ENCODE measurements at regions not wholly inside any gene's neighbourhood (a gene's known extent, or its start where the extent isn't known, plus 50 kb on each side); places are given as distances from the start of the nearest gene placed in this dataset.

DNA sequence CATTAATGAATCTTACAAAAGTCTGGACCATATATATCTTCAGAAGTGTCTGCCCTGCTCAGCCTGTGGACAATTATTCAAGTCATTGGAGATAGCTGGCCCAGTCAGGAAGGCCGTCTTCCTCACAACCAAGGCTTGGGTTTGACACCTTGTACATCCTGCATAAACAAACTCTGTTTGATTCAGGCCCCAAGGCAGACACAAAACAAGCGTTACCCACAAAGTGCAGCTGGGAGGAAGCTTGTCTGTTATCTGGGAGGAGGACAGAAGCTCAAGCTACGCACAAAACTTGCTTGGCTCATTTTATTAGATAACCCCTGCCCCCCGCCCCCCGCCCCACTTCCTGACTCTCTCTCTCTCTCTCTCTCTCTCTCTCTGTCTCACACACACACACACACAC is 166.9 kb upstream of the WDR11 start:
- H3K27me3 Mint-ChIP-seq: no peaks in the 10 kb centered on the region
- H3K4me3 Mint-ChIP-seq: peak overlapping the region; percentile 49
- H3K4me1 Mint-ChIP-seq (ENCODE audit: low read depth in 2 of 2): peaks cover 37 to 44% of the 10 kb centered on the region in 2 donors

GRCh38 chr10:120685136-120685535 is 166.0 kb upstream of the WDR11 start:
- DNase-seq (ENCODE audit: low spot score) (no peak), ATAC-seq (no peak)
- H3K27ac Mint-ChIP-seq: peak overlapping the region in 1 of 2 donors; percentile 76
- H3K4me3 Mint-ChIP-seq: peak overlapping the region; percentile 49
- peaks cover 46 to 53% of the 10 kb centered on the region in 2 donors for H3K4me1 Mint-ChIP-seq (ENCODE audit: low read depth in 2 of 2)
- H3K36me3 Mint-ChIP-seq: no peaks in the 10 kb centered on the region
- no peaks in the 10 kb centered on the region for H3K9me3 Mint-ChIP-seq
- no peaks in the 10 kb centered on the region for H3K27me3 Mint-ChIP-seq

More for the DNA sequence above, 166.9 kb upstream of the WDR11 start:
- no peaks in the 10 kb centered on the region for H3K36me3 Mint-ChIP-seq
- peak overlapping the region; percentile 51 to 58 for H3K27ac Mint-ChIP-seq
- H3K9me3 Mint-ChIP-seq: no peaks in the 10 kb centered on the region
- DNase-seq (ENCODE audit: low spot score) (no peak), ATAC-seq (peak; percentile 65 to 71)

- no peak for ATAC-seq
- Mint-ChIP-seq H3K4me3 (no peak overlapping the region), H3K9me3 (peaks cover 6% of the 10 kb centered on the region), H3K4me1 (ENCODE audit: low read depth in 2 of 2) (peaks cover 54 to 60% of the 10 kb centered on the region in 2 donors), H3K36me3 (peaks cover 4% of the 10 kb centered on the region), H3K27me3 (no peaks in the 10 kb centered on the region), H3K27ac (no peak overlapping the region)
- DNase-seq (ENCODE audit: low spot score): no peak
Measured at GRCh38 chr10:120688928-120689327, 162.2 kb upstream of the WDR11 start.

DNA sequence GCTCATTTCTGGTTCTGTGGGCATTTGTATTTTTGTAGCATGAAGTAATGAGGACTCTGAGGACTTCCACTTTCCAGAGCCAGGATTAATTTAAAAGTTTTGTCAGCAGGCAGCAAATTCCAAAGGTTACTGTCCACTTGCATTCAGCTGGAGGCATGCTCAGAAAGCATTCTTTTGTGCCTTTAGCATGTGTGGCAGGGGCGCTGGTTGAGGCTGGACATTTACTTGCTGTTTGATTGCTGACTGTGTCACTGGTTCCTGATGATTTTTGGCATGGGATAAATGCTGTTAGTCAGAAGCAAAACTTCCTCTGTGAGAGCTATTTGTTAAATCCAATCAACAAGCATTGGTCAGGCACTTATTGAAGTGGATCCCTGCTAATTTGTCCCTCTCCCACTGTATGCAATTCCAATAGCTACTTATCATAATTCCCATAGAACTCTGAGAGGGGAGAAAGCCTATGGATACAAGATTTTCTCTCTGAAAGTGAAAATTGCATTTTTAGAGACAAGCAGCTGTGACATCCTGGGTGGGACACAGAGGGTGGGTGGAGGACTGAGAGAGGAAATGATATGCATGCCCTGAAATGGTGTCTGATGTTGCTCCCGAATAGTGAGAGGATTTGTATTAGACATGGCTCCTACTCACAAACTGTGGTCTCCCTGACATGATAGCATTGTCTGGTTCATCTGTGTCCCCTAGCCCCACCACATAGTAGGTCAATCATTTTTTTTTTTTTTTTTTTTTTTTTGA is 161.2 kb upstream of the WDR11 start:
- DNase-seq (ENCODE audit: low spot score) (no peak), ATAC-seq (no peak)
- Mint-ChIP-seq H3K4me3 (peak overlapping the region; percentile 24), H3K27ac (no peak overlapping the region), H3K36me3 (peaks cover 9% of the 10 kb centered on the region), H3K9me3 (peaks cover 7% of the 10 kb centered on the region), H3K27me3 (no peaks in the 10 kb centered on the region), H3K4me1 (ENCODE audit: low read depth in 2 of 2) (peaks cover 44 to 49% of the 10 kb centered on the region in 2 donors)

DNA sequence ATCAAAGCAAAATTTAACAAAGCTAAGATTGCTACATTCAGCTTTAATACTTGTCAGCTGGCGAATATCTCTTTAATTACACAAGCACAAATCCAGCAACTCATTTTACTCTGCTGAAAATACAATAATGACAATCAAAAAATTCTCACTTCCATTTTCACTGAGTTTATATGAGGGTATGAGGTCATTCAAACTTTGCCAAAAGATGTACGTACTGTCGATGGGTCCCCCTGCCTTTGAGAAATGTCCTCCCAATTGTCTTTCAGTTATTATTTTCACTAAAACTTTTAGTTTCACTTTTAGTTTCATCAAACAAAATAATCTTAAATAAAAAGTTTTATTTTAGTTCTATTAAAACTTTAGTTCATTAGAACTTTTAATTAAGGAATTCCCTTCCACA is 159.5 kb upstream of the WDR11 start:
- no peaks in the 10 kb centered on the region for H3K27me3 Mint-ChIP-seq
- H3K9me3 Mint-ChIP-seq: peaks cover 7% of the 10 kb centered on the region
- H3K4me3 Mint-ChIP-seq: peak overlapping the region; percentile 63
- ATAC-seq: no peak
- no peak for DNase-seq (ENCODE audit: low spot score)
- H3K36me3 Mint-ChIP-seq: peaks cover 15% of the 10 kb centered on the region
- H3K27ac Mint-ChIP-seq: peak overlapping the region in 1 of 2 donors; percentile 23
- peaks cover 30 to 36% of the 10 kb centered on the region in 2 donors for H3K4me1 Mint-ChIP-seq (ENCODE audit: low read depth in 2 of 2)

- no peak for DNase-seq (ENCODE audit: low spot score)
- Mint-ChIP-seq H3K4me1 (ENCODE audit: low read depth in 2 of 2) (no peaks in the 10 kb centered on the region), H3K4me3 (no peak overlapping the region), H3K27ac (peak overlapping the region in 1 of 2 donors; percentile 27), H3K27me3 (peaks cover 0 to 15% of the 10 kb centered on the region in 2 donors), H3K9me3 (peaks cover 13% of the 10 kb centered on the region), H3K36me3 (peaks cover 29% of the 10 kb centered on the region)
- ATAC-seq: peak in 1 of 2 donors; percentile 56
Measured at GRCh38 chr10:120700426-120700825, 150.7 kb upstream of the WDR11 start.

- H3K27ac Mint-ChIP-seq: peak overlapping the region in 1 of 2 donors; percentile 27
Measured at GRCh38 chr10:120701381-120701780, 149.8 kb upstream of the WDR11 start.

GRCh38 chr10:120702032-120702431 is 149.1 kb upstream of the WDR11 start:
- no peak for DNase-seq (ENCODE audit: low spot score)
- no peak for ATAC-seq
- Mint-ChIP-seq H3K4me3 (no peak overlapping the region), H3K36me3 (peaks cover 19% of the 10 kb centered on the region), H3K27me3 (peaks cover 0 to 19% of the 10 kb centered on the region in 2 donors), H3K9me3 (peaks cover 13% of the 10 kb centered on the region), H3K4me1 (ENCODE audit: low read depth in 2 of 2) (no peaks in the 10 kb centered on the region), H3K27ac (peak overlapping the region in 1 of 2 donors; percentile 27)

More at GRCh38 chr10:120701381-120701780, 149.8 kb upstream of the WDR11 start:
- H3K4me1 Mint-ChIP-seq (ENCODE audit: low read depth in 2 of 2): no peaks in the 10 kb centered on the region
- peaks cover 0 to 15% of the 10 kb centered on the region in 2 donors for H3K27me3 Mint-ChIP-seq
- no peak overlapping the region for H3K4me3 Mint-ChIP-seq
- ATAC-seq: peak in 1 of 2 donors; percentile 41
- no peak for DNase-seq (ENCODE audit: low spot score)
- H3K9me3 Mint-ChIP-seq: peaks cover 13% of the 10 kb centered on the region
- peaks cover 26% of the 10 kb centered on the region for H3K36me3 Mint-ChIP-seq

DNA sequence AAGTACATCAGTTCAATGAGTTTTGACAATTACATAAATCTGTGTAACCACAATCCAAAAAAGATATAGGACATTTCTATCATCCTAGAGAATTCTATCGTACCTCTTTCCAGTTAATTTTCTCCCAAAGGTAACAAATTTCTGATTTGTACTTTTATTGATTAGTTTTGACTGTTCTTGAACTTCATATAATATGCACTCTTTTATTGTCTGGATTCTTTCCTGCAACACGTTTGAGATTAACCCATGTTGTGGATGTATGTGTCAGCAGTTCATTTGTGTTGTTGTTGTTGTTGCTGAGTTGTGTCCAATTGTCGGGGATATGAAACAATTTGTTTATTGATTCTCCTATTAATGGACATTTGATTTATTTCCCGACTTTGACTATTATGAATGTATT is 145.9 kb upstream of the WDR11 start:
- H3K36me3 Mint-ChIP-seq: no peaks in the 10 kb centered on the region
- no peaks in the 10 kb centered on the region for H3K9me3 Mint-ChIP-seq
- H3K27me3 Mint-ChIP-seq: peaks cover 0 to 30% of the 10 kb centered on the region in 2 donors
- H3K27ac Mint-ChIP-seq: no peak overlapping the region
- ATAC-seq (no peak), DNase-seq (ENCODE audit: low spot score) (no peak)
- H3K4me1 Mint-ChIP-seq (ENCODE audit: low read depth in 2 of 2): no peaks in the 10 kb centered on the region
- H3K4me3 Mint-ChIP-seq: no peak overlapping the region

GRCh38 chr10:120710076-120710475 is 141.1 kb upstream of the WDR11 start:
- no peak overlapping the region for H3K27ac Mint-ChIP-seq

GRCh38 chr10:120711860-120712259 is 139.3 kb upstream of the WDR11 start:
- no peak for ATAC-seq
- no peak for DNase-seq (ENCODE audit: low spot score)
- peaks cover 26 to 44% of the 10 kb centered on the region in 2 donors for H3K27me3 Mint-ChIP-seq

More at GRCh38 chr10:120710076-120710475, 141.1 kb upstream of the WDR11 start:
- Mint-ChIP-seq H3K27me3 (peaks cover 11 to 40% of the 10 kb centered on the region in 2 donors), H3K4me1 (ENCODE audit: low read depth in 2 of 2) (peaks cover 8 to 14% of the 10 kb centered on the region in 2 donors), H3K9me3 (no peaks in the 10 kb centered on the region), H3K4me3 (no peak overlapping the region), H3K36me3 (no peaks in the 10 kb centered on the region)
- ATAC-seq: no peak
- DNase-seq (ENCODE audit: low spot score): no peak

DNA sequence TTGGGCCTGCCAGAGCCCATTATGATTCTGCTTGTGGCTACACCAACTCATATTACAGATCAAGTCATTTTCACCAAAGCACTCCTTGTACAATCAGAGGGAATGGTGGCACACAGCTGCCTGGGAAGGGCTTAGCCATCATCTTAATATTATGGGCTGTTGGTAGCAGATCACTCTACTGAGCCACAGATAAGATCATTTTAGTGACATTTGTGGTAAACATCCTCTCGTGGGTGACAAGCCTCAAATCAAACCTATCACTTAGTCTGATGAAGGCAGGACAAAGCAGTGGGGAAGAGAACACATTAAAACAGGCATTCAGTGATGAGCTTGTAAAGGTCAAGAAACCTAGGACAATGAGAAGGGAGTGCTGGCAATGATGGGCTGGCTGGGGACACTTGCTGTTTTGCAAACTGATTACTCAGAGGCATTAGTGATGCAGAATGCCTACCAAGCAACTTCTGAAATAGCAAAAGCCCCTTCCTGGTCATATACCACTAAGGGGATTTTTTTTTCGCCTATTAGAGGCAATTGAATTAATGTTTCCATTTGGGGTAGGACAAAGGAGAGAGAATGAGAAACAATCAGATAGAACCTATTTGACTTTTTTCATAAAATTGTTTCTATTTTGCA is 137.5 kb upstream of the WDR11 start:
- DNase-seq (ENCODE audit: low spot score) (no peak), ATAC-seq (no peak)
- H3K9me3 Mint-ChIP-seq: no peaks in the 10 kb centered on the region
- peaks cover 8 to 14% of the 10 kb centered on the region in 2 donors for H3K4me1 Mint-ChIP-seq (ENCODE audit: low read depth in 2 of 2)
- H3K36me3 Mint-ChIP-seq: peaks cover 4% of the 10 kb centered on the region
- peaks cover 31 to 38% of the 10 kb centered on the region in 2 donors for H3K27me3 Mint-ChIP-seq
- peak overlapping the region; percentile 7 for H3K4me3 Mint-ChIP-seq
- peak overlapping the region in 1 of 2 donors; percentile 17 for H3K27ac Mint-ChIP-seq

More at GRCh38 chr10:120711860-120712259, 139.3 kb upstream of the WDR11 start:
- H3K27ac Mint-ChIP-seq: no peak overlapping the region
- peaks cover 2% of the 10 kb centered on the region for H3K36me3 Mint-ChIP-seq
- no peak overlapping the region for H3K4me3 Mint-ChIP-seq
- H3K9me3 Mint-ChIP-seq: no peaks in the 10 kb centered on the region
- H3K4me1 Mint-ChIP-seq (ENCODE audit: low read depth in 2 of 2): peaks cover 8 to 14% of the 10 kb centered on the region in 2 donors

GRCh38 chr10:120715171-120715570 is 136.0 kb upstream of the WDR11 start:
- H3K4me1 Mint-ChIP-seq (ENCODE audit: low read depth in 2 of 2): peaks cover 8 to 14% of the 10 kb centered on the region in 2 donors
- no peak for ATAC-seq
- H3K4me3 Mint-ChIP-seq: no peak overlapping the region
- peak overlapping the region in 1 of 2 donors; percentile 17 for H3K27ac Mint-ChIP-seq
- peaks cover 31 to 36% of the 10 kb centered on the region in 2 donors for H3K27me3 Mint-ChIP-seq
- H3K9me3 Mint-ChIP-seq: no peaks in the 10 kb centered on the region
- H3K36me3 Mint-ChIP-seq: peaks cover 4% of the 10 kb centered on the region
- no peak for DNase-seq (ENCODE audit: low spot score)

GRCh38 chr10:120719333-120719732 is 131.8 kb upstream of the WDR11 start:
- peaks cover 4% of the 10 kb centered on the region for H3K36me3 Mint-ChIP-seq
- H3K9me3 Mint-ChIP-seq: no peaks in the 10 kb centered on the region
- H3K4me3 Mint-ChIP-seq: no peak overlapping the region
- ATAC-seq (peak in 1 of 2 donors; percentile 27), DNase-seq (ENCODE audit: low spot score) (no peak)
- H3K27me3 Mint-ChIP-seq: peaks cover 22 to 26% of the 10 kb centered on the region in 2 donors
- H3K27ac Mint-ChIP-seq: no peak overlapping the region
- H3K4me1 Mint-ChIP-seq (ENCODE audit: low read depth in 2 of 2): no peaks in the 10 kb centered on the region

Measured in natural killer cell treated with Interleukin-12 subunit alpha and Interleukin-12 subunit beta and Interleukin-15 and Interleukin-18, amount 100 ng/mL, for 72 hours (primary cell).